ENCODE measurements at regions not wholly inside any gene's neighbourhood (a gene's known extent, or its start where the extent isn't known, plus 50 kb on each side); places are given as distances from the start of the nearest gene placed in this dataset.
"Not testable (repeated sequence)": the region's sequence is repeated elsewhere in the genome, so short reads cannot be mapped to it uniquely, and the experiment has no call there.

DNA sequence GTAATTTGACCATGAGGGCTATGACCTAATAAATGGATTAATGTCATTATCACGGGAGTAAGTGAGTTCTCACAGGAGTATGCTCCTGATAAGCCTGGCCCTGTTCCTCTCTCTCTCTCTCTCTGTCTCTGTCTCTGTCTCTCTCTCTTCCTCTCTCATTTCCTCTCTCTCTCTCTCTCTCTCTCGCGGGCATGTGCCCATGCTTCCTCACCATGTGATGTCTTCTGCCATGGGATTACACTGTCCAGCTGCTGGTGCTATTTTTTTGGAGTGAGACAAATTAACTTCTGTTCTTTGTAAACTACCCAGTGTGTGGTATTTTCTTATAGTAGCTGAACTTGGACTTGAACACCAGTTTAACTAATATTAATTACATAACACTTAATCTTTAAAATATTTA, 374.3 kb upstream of the GJE1 start:
- no peaks in the 10 kb centered on the region for H3K36me3 ChIP-seq (replicated peaks in 1 of 2)
- no peaks in the 10 kb centered on the region for H3K4me1 ChIP-seq (replicated peaks in 1 of 2)
- TF ChIP-seq POLR2A (IDR thresholded peaks at IDR 0.05) = no peak
- TF ChIP-seq, protein P1, sequence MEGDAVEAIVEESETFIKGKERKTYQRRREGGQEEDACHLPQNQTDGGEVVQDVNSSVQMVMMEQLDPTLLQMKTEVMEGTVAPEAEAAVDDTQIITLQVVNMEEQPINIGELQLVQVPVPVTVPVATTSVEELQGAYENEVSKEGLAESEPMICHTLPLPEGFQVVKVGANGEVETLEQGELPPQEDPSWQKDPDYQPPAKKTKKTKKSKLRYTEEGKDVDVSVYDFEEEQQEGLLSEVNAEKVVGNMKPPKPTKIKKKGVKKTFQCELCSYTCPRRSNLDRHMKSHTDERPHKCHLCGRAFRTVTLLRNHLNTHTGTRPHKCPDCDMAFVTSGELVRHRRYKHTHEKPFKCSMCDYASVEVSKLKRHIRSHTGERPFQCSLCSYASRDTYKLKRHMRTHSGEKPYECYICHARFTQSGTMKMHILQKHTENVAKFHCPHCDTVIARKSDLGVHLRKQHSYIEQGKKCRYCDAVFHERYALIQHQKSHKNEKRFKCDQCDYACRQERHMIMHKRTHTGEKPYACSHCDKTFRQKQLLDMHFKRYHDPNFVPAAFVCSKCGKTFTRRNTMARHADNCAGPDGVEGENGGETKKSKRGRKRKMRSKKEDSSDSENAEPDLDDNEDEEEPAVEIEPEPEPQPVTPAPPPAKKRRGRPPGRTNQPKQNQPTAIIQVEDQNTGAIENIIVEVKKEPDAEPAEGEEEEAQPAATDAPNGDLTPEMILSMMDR (IDR thresholded peaks at IDR 0.05) = no peak
- no peak for DNase-seq
- no peak overlapping the region for H3K27ac ChIP-seq
- intact Hi-C loops (cut with DNase I) = no loop called here
- no peak overlapping the region for H3K4me3 ChIP-seq
- 60 to 75% (median 67%) methylated on average over 3 of the region's 3 CpGs for WGBS, 4 donors
- H3K27me3 ChIP-seq = no peaks in the 10 kb centered on the region
- H3K9me3 ChIP-seq (replicated peaks in 1 of 3) = no peaks in the 10 kb centered on the region

DNA sequence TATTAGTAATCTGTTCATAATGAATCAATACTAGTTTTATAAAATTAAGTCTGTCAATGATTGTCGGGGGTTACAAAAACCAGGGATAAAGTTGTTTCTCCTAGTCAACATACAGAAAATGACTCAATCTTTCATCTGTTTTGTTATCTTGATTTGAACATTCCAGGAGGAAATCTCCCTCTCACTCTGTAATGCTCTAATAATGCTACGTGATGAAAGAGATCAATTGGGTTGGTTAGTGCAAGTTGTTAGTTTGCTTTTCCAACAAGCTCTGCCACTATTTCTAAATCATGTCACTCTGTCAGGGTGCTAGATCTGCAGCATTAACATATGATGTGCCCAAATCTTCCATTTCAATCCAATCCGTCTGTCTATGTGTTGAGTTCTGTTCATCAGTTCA, 379.5 kb upstream of the GJE1 start:
- Histone ChIP-seq H3K36me3 (replicated peaks in 1 of 2) (no peaks in the 10 kb centered on the region), H3K27me3 (no peaks in the 10 kb centered on the region), H3K4me1 (replicated peaks in 1 of 2) (no peaks in the 10 kb centered on the region), H3K27ac (no peak overlapping the region), H3K4me3 (no peak overlapping the region), H3K9me3 (replicated peaks in 1 of 3) (no peaks in the 10 kb centered on the region)
- TF ChIP-seq, protein P1 (IDR thresholded peaks at IDR 0.05) = no peak
- TF ChIP-seq POLR2A (IDR thresholded peaks at IDR 0.05) = no peak
- no peak for DNase-seq
- WGBS, 4 donors = 68 to 79% (median 75%) methylated on average over 3 of the region's 3 CpGs
- intact Hi-C loops (cut with DNase I) = no loop called here

DNA sequence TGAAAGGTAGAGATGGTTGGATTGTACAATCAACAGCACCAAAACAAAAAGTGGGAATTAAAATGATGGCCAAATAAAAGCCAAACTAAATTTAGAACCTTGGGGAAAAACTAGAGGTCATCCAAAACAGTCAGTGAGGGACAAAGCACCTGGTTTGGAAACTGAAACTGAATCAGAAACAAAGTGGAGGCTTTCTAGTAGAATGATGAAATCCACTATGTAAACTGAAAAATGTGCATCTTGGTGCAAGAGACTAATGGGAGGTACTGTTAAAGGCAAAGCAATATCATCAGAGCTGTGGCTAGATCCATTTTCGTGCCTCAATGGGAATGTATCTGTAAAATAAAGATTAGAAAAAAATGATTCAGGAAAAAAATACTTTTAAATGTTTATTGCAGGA, 380.0 kb upstream of the GJE1 start:
- Histone ChIP-seq H3K4me1 (replicated peaks in 1 of 2) (no peaks in the 10 kb centered on the region), H3K27ac (no peak overlapping the region), H3K9me3 (replicated peaks in 1 of 3) (no peaks in the 10 kb centered on the region), H3K36me3 (replicated peaks in 1 of 2) (no peaks in the 10 kb centered on the region), H3K4me3 (no peak overlapping the region), H3K27me3 (no peaks in the 10 kb centered on the region)
- intact Hi-C loops (cut with DNase I) = no loop called here
- TF ChIP-seq, protein P1 (IDR thresholded peaks at IDR 0.05) = no peak
- no peak for TF ChIP-seq POLR2A (IDR thresholded peaks at IDR 0.05)
- 42 to 78% (median 65%) methylated on average over 1 of the region's 1 CpG for WGBS, 4 donors
- DNase-seq = no peak

DNA sequence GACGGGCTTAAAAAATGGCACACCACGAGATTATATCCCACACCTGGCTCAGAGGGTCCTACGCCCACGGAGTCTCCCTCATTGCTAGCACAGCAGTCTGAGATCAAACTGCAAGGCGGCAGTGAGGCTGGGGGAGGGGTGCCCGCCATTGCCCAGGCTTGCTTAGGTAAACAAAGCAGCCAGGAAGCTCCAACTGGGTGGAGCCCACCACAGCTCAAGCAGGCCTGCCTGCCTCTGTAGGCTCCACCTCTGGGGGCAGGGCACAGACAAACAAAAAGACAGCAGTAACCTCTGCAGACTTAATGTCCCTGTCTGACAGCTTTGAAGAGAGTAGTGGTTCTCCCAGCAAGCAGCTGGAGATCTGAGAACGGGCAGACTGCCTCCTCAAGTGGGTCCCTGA, 386.4 kb upstream of the GJE1 start:
- WGBS, 4 donors = 33 to 90% (median 76%) methylated on average over 1 to 7 of the region's 7 CpGs
- DNase-seq; H3K9me3 ChIP-seq (replicated peaks in 1 of 3); H3K36me3 ChIP-seq (replicated peaks in 1 of 2); H3K4me1 ChIP-seq (replicated peaks in 1 of 2); H3K4me3 ChIP-seq; H3K27me3 ChIP-seq; intact Hi-C loops (cut with DNase I); H3K27ac ChIP-seq: not testable (repeated sequence)

DNA sequence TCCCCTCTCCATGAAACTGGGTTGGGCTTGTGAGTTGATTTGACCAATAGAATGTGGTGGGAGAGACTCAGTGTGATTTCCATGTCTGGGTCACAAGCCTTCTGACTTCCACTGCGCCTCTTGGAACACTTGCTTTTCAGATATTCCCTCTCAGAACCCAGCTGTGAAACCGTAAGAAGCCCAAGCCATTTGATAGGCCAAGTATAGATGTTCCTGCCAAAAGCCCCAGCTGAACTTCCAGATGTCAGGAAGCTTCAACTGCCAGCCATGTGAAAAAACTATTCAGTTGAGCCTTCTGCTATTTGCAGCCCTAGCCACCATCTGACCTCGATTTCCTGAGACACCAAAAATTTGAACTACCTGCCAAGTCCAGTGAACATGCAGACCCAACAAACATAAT, 387.8 kb upstream of the GJE1 start:
- H3K27me3 ChIP-seq = no peaks in the 10 kb centered on the region
- H3K27ac ChIP-seq = no peak overlapping the region
- no peak for TF ChIP-seq POLR2A (IDR thresholded peaks at IDR 0.05)
- TF ChIP-seq, protein P1 (IDR thresholded peaks at IDR 0.05) = no peak
- intact Hi-C loops (cut with DNase I) = no loop called here
- H3K4me1 ChIP-seq (replicated peaks in 1 of 2) = no peaks in the 10 kb centered on the region
- DNase-seq = no peak
- H3K4me3 ChIP-seq = no peak overlapping the region
- no peaks in the 10 kb centered on the region for H3K9me3 ChIP-seq (replicated peaks in 1 of 3)
- H3K36me3 ChIP-seq (replicated peaks in 1 of 2) = no peaks in the 10 kb centered on the region
- 30 to 47% (median 46%) methylated on average over 3 of the region's 3 CpGs for WGBS, 4 donors
